Smooth muscle cell (in vitro differentiated cells): ENCODE measurements at regions not wholly inside any gene's neighbourhood (a gene's known extent, or its start where the extent isn't known, plus 50 kb on each side); places are given as distances from the start of the nearest gene placed in this dataset.

Experiments
- DNase-seq: peaks from one replicate; lab custom pipeline; 2025; ENCODE audit not compliant: unreplicated experiment; lab: John Stamatoyannopoulos, UW
- H2AFZ ChIP-seq: fragments of 200-600 bp; sonication (generic); 2 replicates; pipeline ENCODE4 v1.6.0; 2016; ENCODE audit warnings: antibody characterized with exemption, low read depth, mild to moderate bottlenecking
- H3F3A ChIP-seq: fragments of 200-600 bp; sonication (generic); 2 replicates; pipeline ENCODE4 v1.6.0; 2017; ENCODE audit warnings: antibody characterized with exemption, low read depth
- H3K27ac ChIP-seq: fragments of 200-600 bp; sonication (generic); 2 replicates; pipeline ENCODE4 v1.5.1; 2016; ENCODE audit warnings: low read depth, mild to moderate bottlenecking
- H3K27me3 ChIP-seq: fragments of 200-600 bp; sonication (generic); 2 replicates; pipeline ENCODE4 v1.6.1; 2016; ENCODE audit warnings: low read depth, mild to moderate bottlenecking
- H3K36me3 ChIP-seq: fragments of 200-600 bp; sonication (generic); 2 replicates; pipeline ENCODE4 v1.5.1; 2016; ENCODE audit warnings: low read depth
- H3K4me1 ChIP-seq: fragments of 200-600 bp; sonication (generic); 2 replicates; pipeline ENCODE4 v1.5.1; 2016; ENCODE audit warnings: low read depth
- H3K4me2 ChIP-seq: fragments of 200-600 bp; sonication (generic); 2 replicates; pipeline ENCODE4 v1.6.0; 2016; ENCODE audit warnings: mild to moderate bottlenecking
- H3K4me3 ChIP-seq: fragments of 200-600 bp; sonication (generic); 2 replicates; pipeline ENCODE4 v1.5.1; 2016; ENCODE audit warnings: mild to moderate bottlenecking
- H3K79me2 ChIP-seq: fragments of 200-600 bp; sonication (generic); 2 replicates; pipeline ENCODE4 v1.6.0; 2016; ENCODE audit warnings: low read depth, mild to moderate bottlenecking
- H3K9ac ChIP-seq: fragments of 200-600 bp; sonication (generic); 2 replicates; pipeline ENCODE4 v1.6.0; 2016; ENCODE audit warnings: low read depth
- H3K9me3 ChIP-seq: fragments of 200-600 bp; sonication (generic); replicated peaks from 2 replicates; pipeline ENCODE4 v1.5.1; 2016; ENCODE audit warnings: low read depth
- H4K20me1 ChIP-seq: fragments of 200-600 bp; sonication (generic); 2 replicates; pipeline ENCODE4 v1.6.0; 2016; ENCODE audit warnings: low read depth
- CTCF ChIP-seq: fragments of 200-600 bp; sonication (generic); IDR thresholded peaks from 2 replicates; pipeline ENCODE4 v1.5.1; 2017; ENCODE audit warnings: borderline replicate concordance, mild to moderate bottlenecking, antibody characterized with exemption; ENCODE audit not compliant: insufficient read depth, poor library complexity, severe bottlenecking
- WGBS: methylation state at CpG from one replicate; pipeline ENCODE4 v1.1.7; 2016; ENCODE audit warnings: low lambda C conversion rate; 5-methylcytosine and 5-hydroxymethylcytosine counted together

GRCh38 chr18:29512761-29513160 is 1335.8 kb upstream of the CDH2 start:
- Histone ChIP-seq H4K20me1 (no peaks in the 10 kb centered on the region), H3K9me3 (no peaks in the 10 kb centered on the region), H3K4me1 (no peaks in the 10 kb centered on the region), H3K79me2 (no peaks in the 10 kb centered on the region), H3K27me3 (no peaks in the 10 kb centered on the region), H3K9ac (no peak overlapping the region), H3K36me3 (no peaks in the 10 kb centered on the region), H3K4me2 (no peak overlapping the region), H3K27ac (no peak overlapping the region), H2AFZ (no peak overlapping the region), H3K4me3 (no peak overlapping the region), H3F3A (no peaks in the 10 kb centered on the region)
- TF ChIP-seq CTCF = no peak
- DNase-seq = no peak
- 78% methylated on average over 3 of the region's 3 CpGs for WGBS

- no peak overlapping the region for H2AFZ ChIP-seq
- no peak overlapping the region for H3K4me2 ChIP-seq
Measured at GRCh38 chr18:29512203-29512602, 1335.3 kb upstream of the CDH2 start.

DNA sequence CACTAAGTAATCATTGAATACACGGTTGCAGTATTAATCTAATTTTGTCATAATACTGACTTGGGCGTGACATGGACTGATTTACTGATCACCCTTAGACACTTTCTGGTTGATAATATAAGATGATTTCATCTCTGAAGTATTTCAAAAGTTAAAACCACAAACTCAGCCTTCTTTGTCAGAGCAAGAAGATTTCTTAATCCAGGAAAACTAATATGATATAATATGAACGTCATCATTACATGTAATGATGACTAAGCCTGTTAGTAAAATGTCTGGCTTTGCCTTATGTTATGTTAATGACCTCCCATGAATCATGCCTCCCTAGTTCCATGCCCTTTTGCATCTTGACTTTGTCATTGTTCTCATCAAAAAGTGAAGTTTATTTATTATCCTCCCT is 1325.0 kb upstream of the CDH2 start:
- Histone ChIP-seq H3K27me3 (no peaks in the 10 kb centered on the region), H3K4me2 (no peak overlapping the region), H3K79me2 (no peaks in the 10 kb centered on the region), H3K4me3 (no peak overlapping the region), H3K27ac (peak overlapping the region; percentile 36), H2AFZ (no peak overlapping the region), H3F3A (no peaks in the 10 kb centered on the region), H3K4me1 (no peaks in the 10 kb centered on the region), H4K20me1 (no peaks in the 10 kb centered on the region), H3K9me3 (no peaks in the 10 kb centered on the region), H3K9ac (no peak overlapping the region), H3K36me3 (no peaks in the 10 kb centered on the region)
- no peak for DNase-seq
- TF ChIP-seq CTCF = no peak
- 78% methylated on average over 3 of the region's 3 CpGs for WGBS

More at GRCh38 chr18:29512203-29512602, 1335.3 kb upstream of the CDH2 start:
- TF ChIP-seq CTCF = no peak
- Histone ChIP-seq H3K4me3 (no peak overlapping the region), H3K9ac (no peak overlapping the region), H3K27ac (no peak overlapping the region), H4K20me1 (no peaks in the 10 kb centered on the region), H3K9me3 (no peaks in the 10 kb centered on the region), H3K79me2 (no peaks in the 10 kb centered on the region), H3F3A (no peaks in the 10 kb centered on the region), H3K36me3 (no peaks in the 10 kb centered on the region), H3K4me1 (no peaks in the 10 kb centered on the region), H3K27me3 (no peaks in the 10 kb centered on the region)
- DNase-seq = no peak

- Histone ChIP-seq H3K4me1 (no peaks in the 10 kb centered on the region), H3K27me3 (no peaks in the 10 kb centered on the region), H3K9me3 (no peaks in the 10 kb centered on the region), H3F3A (no peaks in the 10 kb centered on the region), H3K4me2 (no peak overlapping the region), H3K36me3 (no peaks in the 10 kb centered on the region), H3K4me3 (no peak overlapping the region), H3K27ac (no peak overlapping the region), H4K20me1 (no peaks in the 10 kb centered on the region), H3K9ac (no peak overlapping the region), H2AFZ (no peak overlapping the region), H3K79me2 (no peaks in the 10 kb centered on the region)
- WGBS = 92% methylated on average over 2 of the region's 2 CpGs
- no peak for DNase-seq
- TF ChIP-seq CTCF = no peak
Measured at GRCh38 chr18:29496152-29496680, 1319.3 kb upstream of the CDH2 start.
